Glomerular endothelial cell (primary cell): ENCODE measurements at regions not wholly inside any gene's neighbourhood (a gene's known extent, or its start where the extent isn't known, plus 50 kb on each side); places are given as distances from the start of the nearest gene placed in this dataset.
"Not testable (repeated sequence)": the region's sequence is repeated elsewhere in the genome, so short reads cannot be mapped to it uniquely, and the experiment has no call there.

ENCODE experiments used
- DNase-seq: peaks from one replicate; pipeline ENCODE4 v3.0.0-alpha.2; 2011; ENCODE audit warnings: low read depth, low spot score; ENCODE audit errors: extremely low read depth

DNA sequence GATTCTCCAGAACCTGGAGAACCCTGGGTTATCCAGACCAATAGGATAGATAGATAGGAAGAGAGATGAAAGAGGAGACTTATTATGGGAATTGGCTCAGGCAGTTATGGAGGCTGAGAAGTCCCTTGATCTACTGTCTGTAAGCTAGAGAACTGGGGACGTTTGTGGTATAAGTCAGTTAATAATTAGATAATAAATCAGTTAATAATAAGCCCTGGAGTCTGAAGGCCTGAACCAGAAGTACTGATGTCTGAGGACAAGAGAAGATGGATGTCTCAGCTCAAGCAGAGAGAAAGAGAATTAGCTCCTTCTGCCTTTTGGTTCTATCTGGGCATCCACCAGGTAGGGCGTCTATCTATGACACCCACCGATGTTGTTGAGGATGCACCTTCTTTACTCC is 72.9 kb upstream of the SLC22A23 start:
- DNase-seq, result no peak

DNA sequence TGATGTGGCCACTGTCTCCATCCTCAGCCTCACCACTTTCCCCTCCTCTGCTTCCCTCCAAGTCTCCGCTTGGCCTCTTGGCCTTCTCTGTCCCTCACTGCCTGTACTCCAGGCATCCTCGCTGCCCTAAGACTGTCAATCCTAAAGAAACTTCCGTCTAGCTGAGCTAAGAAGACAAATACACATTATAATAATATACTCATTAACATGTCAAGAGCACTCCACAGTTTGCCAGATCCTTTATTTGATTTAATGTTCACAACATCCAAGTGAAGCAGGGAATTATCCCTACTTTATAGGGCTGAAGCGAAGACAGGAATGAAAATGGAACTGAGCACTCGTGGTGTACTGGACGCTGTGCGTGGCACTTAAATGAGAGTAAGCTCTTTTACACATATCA is 72.4 kb upstream of the SLC22A23 start:
- no peak for DNase-seq

- not testable (repeated sequence) for DNase-seq
Measured at GRCh38 chr6:3528081-3528671, 71.3 kb upstream of the SLC22A23 start.

GRCh38 chr6:3527651-3527977 is 70.8 kb upstream of the SLC22A23 start:
- DNase-seq, result no peak

DNA sequence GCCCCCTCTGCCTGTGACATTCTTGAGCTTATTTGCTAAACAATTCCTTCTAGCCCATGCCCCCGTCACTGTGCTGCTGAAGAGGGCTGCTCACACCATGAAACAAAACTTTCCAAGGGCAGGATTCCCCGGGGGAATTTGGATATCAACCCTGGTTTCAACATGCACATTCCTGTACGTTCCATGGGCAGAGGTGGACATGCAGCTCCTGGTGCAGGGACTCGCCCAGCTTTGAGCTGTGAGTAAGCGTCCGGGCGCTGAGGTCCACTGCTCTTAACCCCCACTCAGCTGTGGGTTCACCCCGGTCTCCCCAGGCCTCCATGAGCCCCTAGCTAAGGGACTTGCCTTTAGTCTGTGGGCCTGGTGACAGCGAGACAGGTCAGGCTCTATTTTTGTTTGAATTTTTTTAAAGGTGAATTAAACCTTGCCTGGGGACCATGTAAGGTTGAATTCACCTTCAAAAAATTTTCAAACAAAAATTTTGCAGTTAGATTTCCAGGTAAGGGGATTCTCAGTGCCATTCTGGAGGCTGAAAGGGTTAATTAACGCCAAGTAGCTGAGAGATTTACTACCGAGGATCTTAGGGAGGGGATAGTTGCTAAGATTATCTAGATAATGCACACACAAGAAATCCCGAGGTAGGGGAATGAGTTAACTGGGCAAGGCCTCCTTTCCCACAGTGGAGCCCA is 70.3 kb upstream of the SLC22A23 start:
- DNase-seq, result no peak

DNA sequence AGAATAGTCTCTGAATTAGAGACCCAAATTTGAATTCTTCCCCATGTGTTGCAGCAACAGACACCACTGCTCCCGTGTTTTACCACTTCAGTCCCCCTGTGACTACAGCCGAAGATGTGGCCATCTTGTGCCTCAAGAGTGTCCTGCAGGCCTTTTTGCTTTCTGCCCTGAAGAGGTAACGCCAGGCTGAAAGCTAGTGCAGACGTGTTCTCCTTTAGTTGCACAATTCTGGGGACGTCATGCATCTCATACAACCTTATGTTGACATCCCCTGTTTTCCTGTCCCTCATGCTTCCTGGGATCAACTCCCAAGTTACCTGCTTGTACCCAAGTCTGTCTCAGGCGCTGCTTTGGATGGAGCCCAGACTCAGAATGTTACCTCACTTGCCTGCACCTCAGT is 69.1 kb upstream of the SLC22A23 start:
- DNase-seq, result no peak

- DNase-seq, result no peak
Measured at GRCh38 chr6:3524456-3524855, 67.6 kb upstream of the SLC22A23 start.

- DNase-seq, result no peak
Measured at GRCh38 chr6:3523966-3524365, 67.1 kb upstream of the SLC22A23 start.

DNA sequence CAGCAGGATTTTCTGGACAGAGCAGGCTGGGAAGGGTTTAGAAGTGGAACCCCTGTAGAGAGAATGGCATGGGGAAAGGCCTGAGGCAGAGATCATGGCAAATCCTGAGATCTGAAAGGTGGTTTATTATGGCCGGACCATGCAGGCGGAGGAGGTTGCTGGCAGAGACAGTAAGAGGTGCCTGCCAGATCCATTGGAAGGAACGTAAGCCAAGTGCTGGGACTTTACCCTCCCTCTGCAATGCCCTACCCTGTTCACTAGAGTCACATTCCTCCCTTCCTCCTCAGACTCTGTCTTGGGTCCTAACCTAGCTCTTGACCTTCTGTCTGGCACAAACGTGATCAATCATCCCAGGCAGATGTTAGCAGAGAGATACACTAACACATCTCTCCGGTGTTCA is 66.4 kb upstream of the SLC22A23 start:
- no peak for DNase-seq

DNA sequence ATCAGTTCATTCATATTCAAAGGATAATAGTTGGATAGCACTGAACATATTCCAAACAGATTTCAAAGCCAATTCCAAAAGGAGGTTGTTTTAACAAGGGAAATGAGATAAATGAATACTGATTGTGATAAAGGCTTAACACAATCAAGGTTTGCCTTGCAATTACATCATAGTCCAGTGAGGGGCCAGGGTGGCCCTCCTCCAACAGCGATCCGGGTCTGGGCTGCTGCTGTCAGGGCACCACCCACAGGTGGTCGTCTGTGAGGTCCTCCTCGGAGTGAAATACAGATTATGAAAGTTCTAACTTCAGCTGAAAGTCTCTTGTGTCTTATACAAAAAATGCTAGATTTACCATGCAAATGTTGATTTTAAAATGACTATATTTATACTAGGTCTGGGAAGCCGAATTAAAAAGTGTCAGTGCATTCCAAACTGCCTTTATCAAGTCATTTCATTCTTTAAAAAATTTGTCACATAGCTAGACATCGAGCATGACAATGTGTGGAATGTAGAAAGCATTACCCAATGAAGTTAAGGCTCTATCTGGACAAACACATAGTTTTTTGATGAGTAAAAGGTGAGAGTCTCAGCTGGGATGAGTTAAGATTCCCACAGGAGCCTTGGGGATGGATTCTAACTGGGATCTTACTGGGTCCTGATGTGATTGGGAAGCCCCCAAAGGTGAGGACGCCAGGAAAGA is 65.9 kb upstream of the SLC22A23 start:
- DNase-seq, result no peak

DNA sequence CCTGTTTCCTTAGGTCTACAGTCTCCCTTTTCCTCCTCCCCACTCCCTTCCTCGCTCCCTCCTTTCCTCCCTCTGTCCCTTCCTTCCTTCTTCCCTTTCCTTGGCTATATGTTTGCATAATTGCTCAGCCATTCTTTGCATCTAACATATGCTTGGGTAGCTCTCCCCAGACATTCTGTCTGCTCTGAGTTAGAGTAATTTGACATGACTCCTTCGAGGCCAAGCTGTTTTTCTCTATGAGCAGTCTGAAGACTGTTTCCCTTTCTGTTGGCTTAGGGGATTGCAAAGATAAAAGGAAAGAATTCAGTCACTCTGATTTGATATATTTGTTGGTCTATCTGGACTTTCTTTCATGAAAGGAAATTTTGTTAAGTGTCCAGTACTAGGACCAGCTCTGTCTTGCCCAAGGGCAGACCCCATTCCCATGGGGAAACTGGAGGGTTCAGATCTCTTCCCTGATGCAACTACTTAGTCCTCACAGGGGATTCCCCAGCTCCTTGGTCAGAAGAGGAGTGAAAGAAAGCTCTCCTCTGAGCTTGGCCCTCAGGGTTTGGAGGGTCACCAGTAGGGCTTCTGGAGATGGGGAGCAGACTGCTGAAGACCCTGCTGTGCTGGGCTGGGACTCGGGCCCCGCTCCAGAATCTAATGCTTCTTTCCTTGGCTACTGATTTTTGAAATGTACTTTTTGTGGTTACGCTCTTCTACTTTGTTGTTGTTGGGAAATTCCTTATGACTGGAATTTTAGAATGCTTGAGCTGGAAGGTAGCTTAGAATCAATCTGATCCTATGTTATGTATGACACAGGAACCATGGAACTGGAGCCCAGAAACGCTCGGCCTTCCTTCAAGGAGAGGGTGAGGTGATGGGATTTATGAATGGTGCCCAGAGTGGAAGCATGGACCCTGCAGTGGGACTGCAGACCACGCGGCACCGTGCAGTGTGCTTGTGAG is 63.7 kb upstream of the SLC22A23 start:
- no peak for DNase-seq

DNA sequence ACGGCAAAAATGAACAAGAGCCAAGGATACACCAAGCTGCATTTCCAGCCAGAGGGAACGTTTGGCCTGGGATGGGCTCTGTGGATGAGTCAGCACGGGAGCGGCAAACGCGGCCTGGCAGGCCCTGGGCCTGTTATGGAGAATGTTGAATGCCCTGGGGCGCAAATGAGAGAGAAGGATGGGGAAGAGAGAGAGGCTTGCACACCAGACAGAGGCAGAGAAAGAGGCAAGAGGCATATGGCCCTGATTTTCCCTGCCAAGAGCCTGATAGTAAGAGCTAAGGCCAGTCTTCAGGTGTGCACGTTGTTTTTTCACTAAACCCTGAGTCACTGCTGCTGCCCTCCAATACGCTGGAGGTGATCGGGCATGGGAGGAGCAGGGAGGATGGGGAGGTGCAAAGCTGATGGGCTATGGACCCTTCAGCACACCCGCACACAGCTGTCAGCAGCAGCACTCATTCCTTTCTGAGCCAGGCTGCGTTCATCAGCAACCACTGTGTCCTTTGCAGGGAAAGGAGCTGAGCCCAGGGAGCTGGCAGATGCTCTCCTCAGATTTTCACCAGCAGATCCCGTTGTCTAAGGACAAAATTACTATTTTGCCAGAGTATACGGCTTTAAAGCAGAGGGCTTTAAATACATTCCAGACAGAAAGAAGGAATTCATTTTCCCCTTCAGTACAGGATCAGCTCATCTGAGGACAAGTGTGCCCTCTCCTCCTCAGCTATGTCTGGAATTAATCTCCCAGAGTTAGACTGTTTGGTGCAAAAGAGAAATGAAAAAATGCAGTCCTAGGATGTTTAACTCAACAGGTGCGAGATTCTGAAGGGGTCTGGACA is 61.7 kb upstream of the SLC22A23 start:
- no peak for DNase-seq

DNA sequence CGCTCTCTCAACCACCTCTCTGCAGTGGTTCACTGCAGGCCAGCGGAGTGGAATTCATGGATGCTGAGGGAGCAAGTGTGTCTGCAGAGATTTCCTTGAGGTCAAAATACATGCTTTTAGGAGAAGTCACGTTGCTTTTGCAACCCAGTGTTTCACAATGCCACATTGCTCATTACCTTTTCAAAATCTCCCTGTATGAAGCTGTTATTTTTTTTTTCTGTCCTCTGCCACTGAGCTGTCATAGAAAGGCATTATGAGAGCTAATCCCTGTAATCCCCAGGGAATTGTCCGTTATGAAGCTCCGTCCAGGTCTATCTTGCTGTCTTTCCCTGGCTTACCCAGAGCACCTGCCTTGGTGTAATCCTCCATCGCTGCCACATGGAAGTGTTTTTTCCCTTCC is 60.5 kb upstream of the SLC22A23 start:
- DNase-seq, result no peak

DNA sequence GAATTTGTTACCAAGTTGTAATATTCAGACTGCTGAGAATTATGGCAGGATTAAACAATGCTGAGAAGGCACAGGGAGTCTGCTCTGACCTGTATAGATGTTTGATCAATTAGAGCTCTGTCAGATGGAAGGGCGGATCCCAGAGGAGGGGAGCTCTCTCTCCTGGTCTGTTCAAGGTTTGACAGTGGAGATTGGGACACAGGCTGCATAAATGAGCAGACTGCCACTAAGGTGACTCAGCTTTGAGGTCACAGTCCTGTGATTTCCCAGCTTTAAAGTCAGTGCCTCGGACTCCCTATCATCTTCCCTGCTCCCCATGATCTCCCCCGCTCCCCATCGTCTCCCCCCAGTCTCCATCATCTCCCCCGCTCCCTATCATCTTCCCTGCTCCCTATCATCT is 59.2 kb upstream of the SLC22A23 start:
- DNase-seq, result no peak

DNA sequence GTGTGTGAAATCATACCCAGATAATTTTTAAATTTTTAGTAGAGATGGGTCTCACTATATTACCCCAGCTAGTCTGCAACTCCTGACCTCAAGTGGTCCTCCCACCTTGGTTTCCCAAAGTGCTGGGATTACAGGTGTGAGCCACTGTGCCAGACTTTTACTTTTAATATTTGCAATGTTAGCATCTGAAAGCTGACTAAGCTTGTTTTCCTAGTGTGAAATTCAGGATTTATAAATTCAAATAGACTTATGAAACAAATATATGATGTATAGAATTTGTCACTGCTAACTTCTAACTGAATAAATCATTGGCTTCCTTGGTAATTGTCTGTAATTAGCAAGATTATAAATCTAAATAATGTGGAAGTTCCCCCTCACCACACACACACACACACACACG is 58.8 kb upstream of the SLC22A23 start:
- DNase-seq, result no peak

- no peak for DNase-seq
Measured at GRCh38 chr6:3513416-3513815, 56.6 kb upstream of the SLC22A23 start.

GRCh38 chr6:3512832-3513231 is 56.0 kb upstream of the SLC22A23 start:
- no peak for DNase-seq

DNA sequence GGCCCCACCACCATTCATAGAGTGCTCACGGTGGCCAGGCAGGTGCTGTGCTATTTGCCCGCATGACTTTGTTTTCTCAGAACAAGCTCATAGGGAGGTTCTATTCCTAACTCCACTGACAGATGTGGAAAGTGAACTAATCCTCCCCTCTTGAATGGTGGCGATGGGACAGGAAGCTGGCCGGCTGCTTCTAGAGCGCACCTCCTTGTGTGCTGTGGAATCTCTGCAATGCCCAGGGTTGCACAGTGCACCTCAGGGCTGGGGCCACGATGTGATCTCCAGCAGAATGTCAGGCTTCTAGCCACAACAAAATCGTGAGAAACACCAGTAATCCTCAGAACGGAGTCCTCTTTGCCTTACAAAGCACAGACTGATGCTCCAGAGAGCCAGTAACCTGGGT is 53.8 kb upstream of the SLC22A23 start:
- DNase-seq, result no peak

DNA sequence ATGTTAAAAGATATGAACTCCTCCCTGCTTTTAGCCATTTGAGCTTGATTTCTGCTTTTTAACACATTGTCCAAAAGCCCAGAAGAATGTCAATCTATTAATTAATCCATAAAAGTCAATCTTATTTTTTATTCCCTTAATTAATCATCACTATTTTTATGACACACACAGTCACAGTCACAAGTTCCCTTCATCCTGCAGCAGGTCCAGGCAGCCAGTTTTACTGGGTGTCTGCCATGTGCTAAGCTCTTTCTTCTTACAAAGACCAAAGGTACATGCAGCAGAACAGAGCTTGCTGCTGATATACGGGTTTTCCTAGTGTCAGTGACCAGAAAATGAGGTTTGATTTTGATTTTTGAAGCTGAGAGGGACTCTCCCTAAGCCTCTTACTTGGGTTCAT is 53.3 kb upstream of the SLC22A23 start:
- no peak for DNase-seq

- DNase-seq, result no peak
Measured at GRCh38 chr6:3509336-3509735, 52.5 kb upstream of the SLC22A23 start.
